ENCODE measurements at regions not wholly inside any gene's neighbourhood (a gene's known extent, or its start where the extent isn't known, plus 50 kb on each side); places are given as distances from the start of the nearest gene placed in this dataset.

- intact Hi-C loops (cut with DNase I), result no loop called here
- no peak for DNase-seq (ENCODE audit: extremely low spot score in 2 of 2)
- TF ChIP-seq CTCF (IDR thresholded peaks at IDR 0.05), result no peak
- TF ChIP-seq POLR2A (IDR thresholded peaks at IDR 0.05), result no peak
- TF ChIP-seq POLR2AphosphoS5 (IDR thresholded peaks at IDR 0.05; ENCODE audit: insufficient read depth in 1 of 2, low read depth in 1 of 2), result no peak
- H3K36me3 ChIP-seq, result no peaks in the 10 kb centered on the region
- no peaks in the 10 kb centered on the region for H3K4me1 ChIP-seq
- no peak overlapping the region for H3K4me3 ChIP-seq
- H3K27me3 ChIP-seq, result peaks cover 5% of the 10 kb centered on the region
- H3K9me3 ChIP-seq, result no peaks in the 10 kb centered on the region
- no peak overlapping the region for H3K27ac ChIP-seq
Observed at GRCh38 chr1:2856066-2856390, 54.5 kb upstream of the TTC34 start.

- Histone ChIP-seq H3K4me3 (no peak overlapping the region), H3K4me1 (no peaks in the 10 kb centered on the region), H3K36me3 (no peaks in the 10 kb centered on the region), H3K27me3 (peaks cover 5% of the 10 kb centered on the region), H3K9me3 (no peaks in the 10 kb centered on the region), H3K27ac (no peak overlapping the region)
- intact Hi-C loops (cut with DNase I), result no loop called here
- no peak for DNase-seq (ENCODE audit: extremely low spot score in 2 of 2)
- TF ChIP-seq CTCF (IDR thresholded peaks at IDR 0.05), result no peak
- no peak for TF ChIP-seq POLR2A (IDR thresholded peaks at IDR 0.05)
- TF ChIP-seq POLR2AphosphoS5 (IDR thresholded peaks at IDR 0.05; ENCODE audit: insufficient read depth in 1 of 2, low read depth in 1 of 2), result no peak
Observed at GRCh38 chr1:2856676-2857375, 55.3 kb upstream of the TTC34 start.

GRCh38 chr1:2857521-2857920, 56.0 kb upstream of the TTC34 start:
- H3K9me3 ChIP-seq, result no peaks in the 10 kb centered on the region
- no peak for TF ChIP-seq POLR2AphosphoS5 (IDR thresholded peaks at IDR 0.05; ENCODE audit: insufficient read depth in 1 of 2, low read depth in 1 of 2)
- TF ChIP-seq CTCF (IDR thresholded peaks at IDR 0.05), result no peak
- no peak for TF ChIP-seq POLR2A (IDR thresholded peaks at IDR 0.05)
- no peak for DNase-seq (ENCODE audit: extremely low spot score in 2 of 2)
- no peak overlapping the region for H3K4me3 ChIP-seq
- peaks cover 5% of the 10 kb centered on the region for H3K27me3 ChIP-seq
- no peak overlapping the region for H3K27ac ChIP-seq
- H3K36me3 ChIP-seq, result no peaks in the 10 kb centered on the region
- intact Hi-C loops (cut with DNase I), result no loop called here
- H3K4me1 ChIP-seq, result no peaks in the 10 kb centered on the region

GRCh38 chr1:2858676-2859075, 57.2 kb upstream of the TTC34 start:
- no peak for TF ChIP-seq POLR2A (IDR thresholded peaks at IDR 0.05)
- TF ChIP-seq CTCF (IDR thresholded peaks at IDR 0.05), result no peak
- TF ChIP-seq POLR2AphosphoS5 (IDR thresholded peaks at IDR 0.05; ENCODE audit: insufficient read depth in 1 of 2, low read depth in 1 of 2), result no peak
- Histone ChIP-seq H3K36me3 (no peaks in the 10 kb centered on the region), H3K9me3 (no peaks in the 10 kb centered on the region), H3K4me3 (no peak overlapping the region), H3K27ac (no peak overlapping the region), H3K27me3 (peaks cover 5% of the 10 kb centered on the region), H3K4me1 (no peaks in the 10 kb centered on the region)
- intact Hi-C loops (cut with DNase I), result no loop called here
- DNase-seq (ENCODE audit: extremely low spot score in 2 of 2), result no peak

GRCh38 chr1:2859219-2859880, 57.9 kb upstream of the TTC34 start:
- H3K4me3 ChIP-seq, result no peak overlapping the region
- no peaks in the 10 kb centered on the region for H3K36me3 ChIP-seq
- no peaks in the 10 kb centered on the region for H3K9me3 ChIP-seq
- no peaks in the 10 kb centered on the region for H3K27me3 ChIP-seq
- TF ChIP-seq POLR2AphosphoS5 (IDR thresholded peaks at IDR 0.05; ENCODE audit: insufficient read depth in 1 of 2, low read depth in 1 of 2) (no peak), CTCF (IDR thresholded peaks at IDR 0.05) (no peak), POLR2A (IDR thresholded peaks at IDR 0.05) (no peak)
- intact Hi-C loops (cut with DNase I), result no loop called here
- H3K4me1 ChIP-seq, result no peaks in the 10 kb centered on the region
- no peak overlapping the region for H3K27ac ChIP-seq
- DNase-seq (ENCODE audit: extremely low spot score in 2 of 2), result no peak
